ENCODE measurements at regions not wholly inside any gene's neighbourhood (a gene's known extent, or its start where the extent isn't known, plus 50 kb on each side); places are given as distances from the start of the nearest gene placed in this dataset.
"Not testable (repeated sequence)": the region's sequence is repeated elsewhere in the genome, so short reads cannot be mapped to it uniquely, and the experiment has no call there.

DNA sequence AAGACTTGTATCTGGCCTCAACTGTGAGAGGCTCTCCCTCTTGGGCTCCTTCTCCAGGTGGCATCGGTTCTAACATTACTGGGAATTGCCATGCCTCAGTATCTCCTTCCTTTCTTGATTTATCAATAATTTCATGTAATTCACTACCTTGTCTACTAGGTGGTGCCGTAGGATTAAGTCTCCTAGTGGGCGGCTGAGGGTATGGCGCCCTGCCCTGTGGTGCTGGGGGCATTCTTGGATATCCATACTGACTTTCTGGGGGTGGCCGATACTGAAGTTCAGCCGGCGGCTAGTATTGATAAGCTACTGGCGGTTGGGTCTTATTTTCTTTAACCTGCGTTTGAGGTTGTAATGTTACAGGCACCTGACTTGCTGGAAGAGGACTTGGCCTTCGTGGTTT lies 164.2 kb upstream of the TMPRSS15 start:
- DNase-seq, result not testable (repeated sequence)

DNA sequence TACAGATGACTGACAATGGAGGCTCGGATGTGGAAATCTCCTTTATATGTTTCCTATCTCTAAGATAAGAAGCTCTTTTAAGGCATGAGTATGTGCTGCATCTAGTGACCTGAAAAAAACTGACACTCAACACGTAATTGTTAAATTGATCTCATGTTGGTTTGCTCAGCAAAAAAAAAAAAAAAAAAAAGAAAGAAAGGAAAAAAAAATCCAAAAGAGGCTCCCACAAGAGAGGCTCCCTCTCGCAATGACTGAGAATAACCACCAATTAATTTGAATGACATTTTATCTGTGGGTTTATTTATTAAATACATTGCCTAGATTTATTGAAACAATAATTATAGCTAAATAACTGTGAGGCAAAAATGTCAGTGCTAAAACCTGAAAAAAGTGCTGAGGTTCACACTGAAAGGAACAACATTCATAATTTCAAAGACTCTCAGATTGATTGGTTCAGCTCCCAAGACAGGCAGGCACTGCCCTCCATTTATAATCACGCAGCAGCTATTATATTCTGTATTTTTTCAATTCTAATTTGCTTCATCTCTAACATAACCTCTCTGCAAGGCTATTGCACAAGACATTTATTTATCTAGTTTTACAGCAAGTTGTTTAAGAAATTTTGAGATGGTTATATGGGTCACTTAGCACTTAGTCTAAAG lies 184.5 kb upstream of the TMPRSS15 start:
- DNase-seq, result no peak

DNA sequence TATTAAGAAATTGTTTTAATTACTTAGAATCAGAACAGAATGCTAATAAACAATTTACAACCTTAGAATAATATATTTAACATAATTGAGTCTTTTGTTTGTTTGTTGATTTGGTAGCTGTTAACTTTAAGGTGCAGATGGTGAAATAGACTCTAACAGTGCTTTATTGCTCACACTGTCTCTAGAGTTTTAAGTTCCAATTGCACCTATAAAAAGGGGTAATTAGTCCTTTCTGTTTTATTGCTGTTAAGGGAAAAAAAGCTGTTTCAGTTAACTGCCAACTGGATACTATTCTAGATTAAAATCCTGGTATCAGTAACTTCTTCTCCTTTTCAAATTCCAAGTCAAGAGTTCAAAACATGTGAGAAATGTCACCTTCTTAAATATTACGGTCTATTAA lies 197.6 kb upstream of the TMPRSS15 start:
- no peak for DNase-seq

DNA sequence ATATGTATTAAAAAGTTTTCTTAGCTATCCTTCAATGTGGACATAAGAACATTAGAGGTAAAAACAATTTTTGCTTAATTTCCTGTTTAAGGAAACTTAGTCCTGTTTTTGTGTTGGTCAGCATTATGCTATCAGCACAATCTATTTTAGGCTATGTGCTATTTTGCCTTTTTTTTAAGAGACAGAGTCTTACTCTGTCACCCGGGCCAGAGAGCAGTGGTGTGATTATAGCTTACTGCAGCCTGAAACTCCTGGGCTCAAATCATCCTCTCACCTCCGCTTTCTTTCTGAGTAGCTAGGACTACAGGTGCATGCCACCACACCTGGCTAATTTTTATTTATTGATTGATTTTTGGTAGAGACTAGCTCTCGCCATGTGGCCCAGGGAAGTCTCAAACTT lies 199.1 kb upstream of the TMPRSS15 start:
- no peak for DNase-seq

DNA sequence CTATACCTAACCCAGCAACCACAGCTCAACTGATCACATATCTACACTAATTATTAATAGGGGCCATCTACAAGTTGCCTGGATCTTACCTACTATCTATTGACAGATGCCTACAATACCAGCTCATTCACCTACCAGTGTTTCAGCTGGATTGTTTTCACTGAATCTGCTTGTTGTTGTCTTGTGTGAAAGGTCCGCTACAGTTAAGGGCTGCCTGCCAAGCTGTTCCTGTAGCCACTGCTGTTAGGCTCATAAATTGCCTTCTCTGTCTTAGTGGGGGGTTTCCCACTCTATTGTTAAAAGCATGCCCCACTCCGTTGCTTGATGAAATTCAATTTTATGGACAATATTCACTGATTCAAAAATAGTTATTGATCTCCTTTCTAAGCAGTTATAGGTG lies 199.7 kb upstream of the TMPRSS15 start:
- no peak for DNase-seq

DNA sequence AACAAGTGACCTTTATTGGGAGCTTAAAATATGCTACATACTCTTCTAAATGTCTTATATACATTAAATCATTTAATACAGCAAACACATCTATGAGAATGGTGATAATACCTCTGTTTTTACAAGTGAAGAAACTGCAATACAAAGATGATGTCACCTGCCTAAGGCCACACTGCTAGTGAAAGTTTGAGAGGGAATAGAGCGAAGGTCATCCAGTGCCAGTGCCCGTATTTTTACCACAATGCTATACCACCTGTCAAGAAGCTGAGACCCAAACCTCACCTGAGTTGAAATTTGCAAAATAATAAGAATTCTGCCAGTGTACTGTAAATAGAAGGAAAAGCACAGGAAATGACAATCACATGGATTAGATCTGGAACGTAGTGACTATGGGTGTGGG lies 200.4 kb upstream of the TMPRSS15 start:
- no peak for DNase-seq

DNA sequence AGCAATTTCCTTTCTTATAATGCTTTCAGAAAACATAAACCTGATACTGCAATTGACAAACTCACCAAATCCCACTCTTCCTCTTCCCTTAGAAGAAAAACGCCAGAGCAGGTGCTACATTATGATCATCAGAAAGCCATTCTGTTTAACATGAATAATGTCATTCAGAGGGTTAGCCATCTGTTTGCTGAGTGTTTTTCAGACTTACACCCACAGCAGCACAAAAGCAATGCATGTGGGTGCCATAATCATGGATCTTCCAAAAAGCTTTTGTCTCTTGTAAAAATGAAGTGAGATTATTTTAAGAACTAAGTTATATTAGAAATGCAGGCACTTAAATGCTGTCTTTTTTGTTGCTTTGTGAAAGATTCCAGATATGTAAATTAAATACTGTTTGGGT lies 204.6 kb upstream of the TMPRSS15 start:
- no peak for DNase-seq

DNA sequence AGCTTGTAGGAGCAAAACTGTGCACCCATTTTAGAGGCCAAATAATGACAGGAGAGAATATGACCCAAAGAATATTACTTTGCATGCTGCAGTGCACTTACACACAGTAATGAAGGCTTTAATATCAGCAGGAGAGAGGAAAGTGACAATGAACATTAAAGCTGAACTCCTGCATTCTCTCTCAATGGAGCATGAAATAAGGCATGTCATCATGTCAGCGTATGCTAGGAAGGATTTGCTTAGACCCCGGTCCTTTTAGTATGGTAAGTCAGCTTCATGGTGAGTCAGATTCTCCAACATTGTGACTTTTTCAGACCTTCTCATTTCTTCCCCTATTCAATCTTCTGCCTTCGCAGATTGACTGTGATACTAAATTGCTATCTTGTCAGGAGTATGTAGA lies 210.7 kb upstream of the TMPRSS15 start:
- DNase-seq, result no peak

DNA sequence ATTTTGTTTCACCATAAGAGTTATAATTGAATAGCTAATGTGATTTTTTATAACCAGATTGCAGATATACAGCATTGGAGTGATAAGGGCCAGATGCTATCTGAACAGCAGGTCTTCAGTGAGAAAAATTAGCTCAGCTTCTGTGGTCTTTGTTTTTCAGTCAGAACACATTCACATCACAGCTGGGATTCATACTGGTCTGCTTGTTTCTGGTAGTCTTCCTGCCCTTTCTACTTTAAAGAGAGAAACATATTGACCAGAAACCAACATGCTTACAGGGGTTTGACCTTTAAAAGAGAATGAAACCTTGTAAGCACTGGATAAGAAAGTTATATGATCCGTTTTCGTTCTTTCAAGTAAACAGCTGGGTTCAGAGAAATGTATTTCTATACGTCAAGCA lies 213.7 kb upstream of the TMPRSS15 start:
- no peak for DNase-seq

DNA sequence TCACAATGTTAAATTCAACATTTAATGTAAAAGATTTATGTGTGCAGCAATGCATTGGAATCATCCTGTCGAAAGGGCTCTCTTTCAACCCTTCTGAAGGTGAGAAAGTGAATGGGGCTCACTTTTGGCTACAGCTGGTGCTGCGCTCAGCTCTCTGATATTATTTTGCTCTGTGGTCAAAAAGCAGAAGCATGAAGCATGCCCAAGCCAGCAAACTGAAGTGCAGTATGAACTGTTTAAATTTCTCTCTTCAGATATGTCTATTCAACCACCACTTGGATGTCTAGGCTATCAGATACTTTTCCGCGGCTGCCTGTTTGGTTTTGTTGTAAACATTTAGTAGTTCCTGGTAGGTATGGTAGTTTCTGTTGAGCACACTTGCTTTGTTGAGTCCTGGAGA lies 216.9 kb upstream of the TMPRSS15 start:
- no peak for DNase-seq

DNA sequence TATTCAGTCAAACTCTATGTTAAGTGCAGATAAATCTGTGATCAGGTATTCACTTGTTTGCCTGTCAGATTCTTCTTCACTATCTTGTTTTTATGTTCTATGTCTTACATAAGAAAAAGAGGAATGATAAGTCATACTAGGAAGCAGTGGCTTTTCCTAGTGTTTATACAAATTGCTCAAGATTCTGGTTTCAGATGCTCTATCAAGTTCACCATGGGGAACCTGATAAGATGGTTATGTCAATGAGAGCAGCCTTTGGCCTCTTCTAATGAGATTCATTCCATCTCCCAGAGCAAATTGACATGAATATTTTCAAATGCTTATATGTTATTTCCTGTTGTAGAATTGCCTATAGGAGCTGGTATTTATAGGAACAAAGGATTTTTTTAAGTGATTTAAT lies 218.8 kb upstream of the TMPRSS15 start:
- DNase-seq, result no peak

DNA sequence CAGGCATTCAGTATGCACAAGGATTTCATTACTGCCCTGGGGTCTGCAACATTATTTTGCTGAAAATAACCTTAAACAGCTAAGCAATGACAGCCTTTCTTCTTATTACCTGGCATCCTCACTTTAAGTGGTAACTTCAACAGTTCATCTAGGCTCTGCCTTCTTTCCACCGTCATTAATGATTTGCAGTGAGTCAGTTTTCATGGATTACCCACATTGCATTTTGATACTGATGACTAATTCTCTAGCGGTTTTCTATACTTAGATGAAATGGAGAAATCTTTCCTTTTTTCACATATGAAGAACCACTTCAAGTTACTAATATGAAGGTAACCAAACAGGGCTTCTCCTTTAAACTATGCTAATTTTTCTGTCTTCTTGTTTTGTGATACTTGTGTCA lies 226.9 kb upstream of the TMPRSS15 start:
- DNase-seq, result no peak

DNA sequence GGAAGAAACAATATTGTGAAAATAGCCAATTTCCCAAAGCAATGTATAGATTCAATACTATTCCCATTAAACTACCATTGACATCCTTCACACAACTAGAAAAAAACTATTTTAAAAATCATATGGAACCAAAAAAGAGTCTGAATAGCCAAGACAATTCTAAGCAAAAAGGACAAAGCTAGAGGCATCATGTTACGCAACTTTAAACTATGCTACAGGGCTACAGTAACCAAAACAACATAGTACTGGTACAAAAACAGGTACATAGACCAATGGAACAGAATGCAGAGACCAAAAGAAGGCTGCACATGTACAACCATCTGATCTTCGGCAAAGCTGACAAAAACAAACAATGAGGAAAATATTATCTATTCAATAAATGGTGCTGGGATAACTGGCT lies 233.3 kb upstream of the TMPRSS15 start:
- DNase-seq, result no peak

DNA sequence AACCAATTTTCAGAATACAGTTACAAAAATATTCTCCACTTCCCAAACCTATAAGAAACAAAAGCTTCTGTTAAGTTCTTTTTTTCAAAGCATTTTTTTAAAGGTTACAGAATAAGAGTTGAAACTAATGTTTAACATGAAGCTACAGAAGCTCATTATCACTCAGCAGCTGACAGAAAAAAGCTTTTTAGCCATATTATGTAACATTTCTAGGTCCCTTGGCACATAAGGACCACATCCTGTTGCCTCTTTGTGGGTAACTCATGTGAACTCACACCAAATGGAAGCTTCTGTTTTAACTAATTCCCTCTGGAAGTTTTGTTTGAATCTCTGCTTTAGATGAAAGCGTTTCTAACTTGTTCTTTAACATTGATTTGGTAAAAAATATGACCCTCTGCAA lies 242.5 kb upstream of the TMPRSS15 start:
- DNase-seq, result no peak

DNA sequence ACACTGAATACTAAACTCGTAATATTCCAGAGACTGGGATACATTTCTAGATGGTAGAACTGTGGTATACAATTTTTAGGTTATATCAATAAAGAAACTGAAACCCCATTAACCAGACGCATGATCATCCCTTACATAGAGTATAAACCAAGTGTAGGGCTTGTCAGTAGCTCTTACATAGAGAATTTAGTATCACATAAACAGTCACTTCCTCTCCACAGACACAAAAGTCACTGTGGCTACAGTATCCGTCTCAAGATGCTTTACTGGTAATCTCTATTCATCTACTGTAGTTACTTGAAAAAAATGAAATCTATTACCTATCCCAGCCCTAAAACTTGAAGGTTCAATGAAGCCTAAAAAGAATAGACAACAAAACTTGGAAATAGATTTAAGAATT lies 252.3 kb upstream of the TMPRSS15 start:
- no peak for DNase-seq

DNA sequence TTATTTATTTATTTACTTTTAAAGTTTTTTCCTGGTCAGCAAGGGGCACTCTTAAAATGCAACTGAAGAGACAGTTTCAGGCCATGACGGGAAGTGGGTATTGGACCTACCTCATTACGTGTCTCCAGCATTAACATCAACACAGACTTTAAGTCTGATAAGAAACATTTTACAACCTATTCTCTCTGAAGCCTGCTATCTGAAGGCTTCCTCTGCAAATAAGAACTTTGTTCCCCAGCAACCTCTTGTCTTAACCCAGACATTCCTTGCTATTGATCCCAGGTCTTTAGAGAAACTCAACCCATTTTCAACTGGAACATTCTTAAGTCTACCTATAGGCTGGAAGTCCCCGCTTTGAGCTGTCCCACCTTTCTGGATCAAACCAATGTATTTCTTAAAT lies 258.3 kb upstream of the TMPRSS15 start:
- DNase-seq, result no peak

DNA sequence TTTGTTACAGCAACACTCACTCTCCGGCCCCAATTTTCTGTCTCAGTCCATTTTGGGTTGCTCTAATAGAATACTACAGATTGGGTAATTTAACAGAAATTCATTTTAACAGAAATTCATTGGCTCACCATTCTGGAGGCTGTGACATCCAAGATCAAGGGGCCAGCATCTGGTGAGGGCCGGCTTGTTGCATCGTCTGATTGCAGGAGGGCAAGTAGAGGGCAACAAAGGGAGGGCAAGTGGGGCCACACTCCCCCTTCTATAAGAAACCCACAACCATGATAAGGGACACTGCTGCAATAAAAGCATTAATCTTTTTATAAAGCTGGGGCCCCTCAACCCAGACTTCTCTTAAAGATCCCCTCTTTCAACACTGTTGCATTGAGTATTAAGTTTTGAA lies 260.1 kb upstream of the TMPRSS15 start:
- no peak for DNase-seq

DNA sequence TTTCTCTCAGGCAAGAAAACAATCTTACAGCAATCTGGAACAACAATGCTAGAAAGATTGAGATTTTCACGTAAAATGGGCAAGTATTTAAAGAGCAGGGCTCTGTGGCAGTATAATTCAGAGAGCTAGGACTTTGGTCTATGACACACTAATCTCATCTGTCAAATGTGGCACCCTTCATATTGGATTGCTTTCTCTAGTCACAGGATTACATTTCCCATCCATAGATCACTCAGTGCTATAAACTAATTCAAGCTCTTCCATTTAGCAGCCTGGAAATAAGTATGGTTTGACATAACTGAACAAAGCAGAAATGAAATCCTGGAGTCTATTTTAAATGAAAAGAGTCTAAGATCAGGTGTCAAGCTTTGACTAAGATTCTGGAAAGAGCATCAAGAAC lies 263.1 kb upstream of the TMPRSS15 start:
- no peak for DNase-seq

DNA sequence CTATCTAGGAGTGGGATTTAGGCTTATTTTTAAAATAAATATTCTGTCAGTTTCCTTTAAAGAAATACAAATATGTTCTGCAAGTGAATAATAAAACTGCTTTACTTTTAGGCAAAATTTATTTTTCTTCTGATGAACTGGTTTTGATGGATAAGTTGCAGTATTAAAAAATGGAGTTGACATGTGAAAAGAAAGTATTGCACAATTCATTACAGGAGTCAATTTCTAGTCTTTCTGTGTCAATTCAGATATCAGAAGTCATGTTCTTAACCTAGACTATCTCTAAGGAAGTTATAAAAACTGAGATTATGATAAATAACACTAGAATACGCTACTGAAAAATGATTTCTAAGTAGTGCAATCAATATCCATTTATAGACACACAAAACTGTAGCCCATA lies 270.2 kb upstream of the TMPRSS15 start:
- DNase-seq, result no peak

DNA sequence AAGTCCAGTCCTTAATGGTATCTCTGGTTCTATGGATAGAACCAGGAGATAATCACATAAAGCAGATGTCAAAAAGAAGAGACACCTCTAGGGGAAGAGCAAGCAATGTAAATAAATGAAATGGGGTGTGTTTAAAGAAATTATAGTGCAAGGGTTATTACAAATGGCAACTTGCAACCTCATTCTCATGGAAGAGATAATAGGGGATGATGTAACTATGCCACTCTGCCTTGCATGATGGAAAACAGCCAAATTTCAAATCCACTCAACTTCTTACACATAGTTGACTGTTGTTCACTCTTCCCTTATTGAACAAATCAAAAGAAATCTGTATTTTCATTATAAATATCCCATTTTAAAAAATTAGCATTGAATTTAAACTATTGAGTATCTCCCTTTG lies 274.0 kb upstream of the TMPRSS15 start:
- DNase-seq, result no peak

DNA sequence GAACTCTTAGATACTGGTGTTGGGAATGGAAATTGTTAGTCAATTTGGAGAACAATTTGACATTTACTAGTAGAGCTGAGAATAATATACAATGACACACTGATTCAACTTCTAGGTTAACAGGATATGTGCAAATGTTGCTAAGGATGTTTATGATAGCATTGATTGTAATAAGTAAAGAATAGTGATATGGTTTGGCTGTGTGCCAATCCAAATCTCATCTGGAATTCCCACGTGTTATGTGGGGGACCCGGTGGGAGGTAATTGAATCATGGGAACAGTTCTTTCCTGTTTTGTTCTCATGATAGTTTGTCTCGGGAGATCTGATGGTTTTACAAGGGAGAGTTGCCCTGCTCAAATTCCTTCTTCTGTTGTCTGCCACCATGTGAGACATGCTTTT lies 302.4 kb upstream of the TMPRSS15 start:
- DNase-seq, result no peak

DNA sequence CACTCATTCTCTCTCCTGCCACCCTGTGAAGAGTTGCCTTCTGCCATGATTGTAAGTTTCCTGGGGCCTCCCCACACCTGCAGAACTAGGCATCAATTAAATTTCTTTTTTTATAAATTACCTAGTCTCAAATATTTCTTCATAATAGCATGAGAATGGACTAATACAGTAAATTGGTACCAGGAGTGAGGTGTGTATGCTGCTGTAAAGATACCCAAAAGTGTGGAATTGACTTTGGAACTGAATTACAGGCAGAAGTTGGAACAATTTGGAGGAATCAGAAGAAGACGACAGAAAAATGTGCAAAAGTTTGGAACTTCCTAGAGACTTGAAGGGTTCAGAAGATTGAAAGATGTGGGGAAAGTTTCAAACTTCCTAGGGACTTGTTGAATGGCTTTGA lies 308.1 kb upstream of the TMPRSS15 start:
- no peak for DNase-seq

DNA sequence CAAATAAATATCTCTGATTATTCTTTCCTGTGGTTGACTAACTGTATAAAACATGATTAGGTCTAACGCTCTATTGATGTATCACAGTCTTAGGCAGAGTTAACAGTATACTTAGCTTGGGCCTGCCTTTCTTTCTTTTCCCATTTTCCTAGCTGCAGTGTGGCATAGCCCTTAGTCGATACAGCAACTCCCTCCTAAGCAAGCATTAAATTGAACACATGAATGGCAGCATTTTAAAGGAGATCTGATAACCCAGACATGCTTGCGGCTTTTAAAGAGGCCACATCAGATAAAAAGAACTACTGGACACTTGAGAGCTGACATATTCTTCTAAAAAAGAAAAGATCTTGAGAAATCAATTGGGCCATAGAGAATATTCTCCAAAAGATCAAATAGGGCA lies 312.0 kb upstream of the TMPRSS15 start:
- DNase-seq, result no peak

DNA sequence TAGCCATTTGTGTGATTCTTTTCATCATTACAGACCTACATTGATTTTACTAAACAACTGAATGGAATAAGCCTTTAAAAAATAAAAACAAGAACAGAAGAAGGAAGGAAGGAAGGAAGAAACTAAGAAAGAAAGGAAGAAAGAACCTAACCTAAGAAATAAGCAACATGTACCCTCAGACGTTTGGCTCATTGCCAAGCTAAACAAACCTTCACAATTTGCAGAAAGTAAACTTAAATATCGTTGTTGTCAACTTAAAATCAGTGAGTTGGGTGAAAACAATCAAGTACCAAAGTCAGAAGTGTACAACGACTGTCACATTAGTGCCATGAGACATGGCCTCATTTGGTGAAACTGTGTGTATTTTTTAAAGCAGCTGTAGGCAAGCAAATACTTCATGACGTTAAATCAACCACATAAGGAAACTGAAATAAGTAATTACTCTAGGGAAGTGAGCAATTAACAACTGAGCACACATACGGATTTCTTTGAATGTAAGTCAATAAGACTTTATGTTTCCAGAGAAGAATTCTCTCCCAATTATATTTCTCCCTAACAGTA lies 313.1 kb upstream of the TMPRSS15 start:
- no peak for DNase-seq

DNA sequence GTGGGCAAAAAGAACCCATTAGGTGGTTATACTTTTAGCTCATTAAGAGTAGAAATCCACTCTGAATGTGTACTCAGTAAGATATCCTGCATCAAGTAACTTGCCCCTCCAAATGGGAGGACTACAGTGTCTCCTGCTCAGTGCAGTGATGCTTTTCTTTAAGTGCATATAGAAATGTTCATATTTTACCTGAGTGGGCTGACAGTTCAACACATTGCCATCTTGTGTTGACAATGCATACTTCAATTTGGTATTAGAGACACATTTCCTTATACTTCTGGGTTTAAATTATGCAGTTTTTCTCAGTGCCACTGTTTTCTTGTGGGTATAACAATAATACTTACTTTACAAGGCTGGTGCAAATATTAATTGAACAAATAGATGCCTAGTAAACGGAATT lies 318.6 kb upstream of the TMPRSS15 start:
- no peak for DNase-seq

DNA sequence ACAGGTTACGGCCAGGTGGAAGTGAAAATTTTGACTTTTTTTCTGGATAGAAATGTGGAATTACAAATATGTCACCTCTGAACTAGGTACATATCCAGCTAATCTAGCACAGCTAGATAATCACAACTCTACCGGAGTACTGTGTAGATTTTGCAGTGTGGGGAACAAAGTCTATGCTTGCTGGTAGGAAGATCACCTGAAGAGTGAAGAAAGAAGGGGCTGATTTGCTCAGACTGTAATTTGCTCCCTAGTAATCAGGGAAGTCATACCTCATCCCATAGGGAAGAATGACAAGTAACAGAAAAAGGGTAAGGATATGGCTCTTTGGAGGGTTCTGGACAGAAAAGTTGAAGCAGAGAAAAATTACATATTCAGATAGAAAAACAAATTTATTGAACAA lies 319.6 kb upstream of the TMPRSS15 start:
- no peak for DNase-seq
